ENCODE measurements at regions not wholly inside any gene's neighbourhood (a gene's known extent, or its start where the extent isn't known, plus 50 kb on each side); places are given as distances from the start of the nearest gene placed in this dataset.
A peak's percentile ranks its signal among the peaks of the same experiment; 100 is the strongest.

DNA sequence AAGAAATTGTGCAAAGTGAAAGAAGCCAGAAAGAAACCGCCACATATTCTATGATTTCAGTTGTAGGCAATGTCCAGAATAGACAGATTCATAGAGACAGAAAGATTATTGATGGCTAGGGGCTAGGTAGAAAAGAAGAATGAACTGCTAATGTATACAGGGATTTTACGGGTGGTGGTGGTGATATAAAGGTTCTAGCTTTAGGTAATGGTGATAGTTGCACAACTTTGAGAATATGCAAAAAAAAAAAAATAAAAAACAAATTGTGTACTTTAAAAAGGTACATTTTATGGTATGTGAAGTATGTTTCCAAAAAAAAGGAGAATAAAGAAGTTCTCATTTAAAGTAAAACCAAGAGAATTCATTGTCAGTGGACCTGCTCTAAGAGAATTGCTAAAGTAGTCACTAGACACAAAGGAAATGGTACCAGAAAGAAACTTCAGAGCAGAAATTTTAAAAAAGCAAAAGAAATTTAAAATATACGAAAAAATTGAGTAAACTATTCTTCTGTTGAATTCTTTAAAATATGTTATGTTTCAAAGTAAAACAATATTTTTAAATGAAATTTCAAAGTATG is 680.1 kb downstream of the UQCRFS1 start:
- DNase-seq (ENCODE audit: low spot score) = no peak

DNA sequence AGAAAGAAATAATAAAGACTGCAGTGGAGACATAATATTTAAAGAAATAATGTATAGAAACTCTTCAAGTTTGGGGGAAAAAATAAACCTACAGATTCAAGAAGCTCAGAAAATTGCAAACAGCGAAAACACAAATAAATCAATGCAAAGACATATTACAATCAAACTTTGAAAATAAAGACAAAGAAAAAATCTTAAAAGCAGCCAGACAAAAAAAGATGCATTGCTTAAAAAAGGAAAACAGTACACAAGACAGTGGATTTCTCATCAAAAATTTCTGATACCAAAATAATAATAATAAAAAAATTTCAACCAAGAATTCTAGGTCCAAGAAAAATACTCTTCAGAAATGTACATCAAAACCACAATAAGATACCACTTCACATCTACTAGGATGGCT is 681.0 kb downstream of the UQCRFS1 start:
- no peak for DNase-seq (ENCODE audit: low spot score)

DNA sequence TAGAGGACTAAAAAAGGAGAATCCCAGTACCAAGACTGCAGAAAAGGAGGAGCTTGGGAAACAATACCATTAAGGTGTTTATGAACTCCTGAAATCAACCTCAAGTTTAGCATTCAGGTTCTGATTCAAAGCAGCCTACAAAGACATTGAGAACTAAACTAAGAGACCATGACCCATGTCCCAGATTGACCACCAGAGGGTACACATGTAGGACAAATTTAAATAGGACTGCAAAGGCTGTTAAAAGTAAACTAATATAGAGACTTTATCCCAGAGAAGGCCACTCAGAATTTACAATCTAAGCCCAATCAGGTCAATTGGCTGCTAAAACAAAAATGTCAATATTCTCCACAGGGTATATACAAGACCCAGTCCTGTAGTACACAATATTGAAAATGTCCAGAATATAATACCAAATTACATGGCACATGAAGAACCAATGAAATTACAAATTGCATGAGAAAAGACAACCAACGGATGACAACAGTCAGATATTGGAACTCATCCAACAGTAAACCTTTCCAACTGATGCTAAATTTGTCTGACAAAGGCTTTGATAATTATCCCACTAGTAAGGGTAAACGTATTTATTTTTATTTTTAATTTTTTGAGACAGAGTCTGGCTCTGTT is 682.4 kb downstream of the UQCRFS1 start:
- DNase-seq (ENCODE audit: low spot score) = no peak

DNA sequence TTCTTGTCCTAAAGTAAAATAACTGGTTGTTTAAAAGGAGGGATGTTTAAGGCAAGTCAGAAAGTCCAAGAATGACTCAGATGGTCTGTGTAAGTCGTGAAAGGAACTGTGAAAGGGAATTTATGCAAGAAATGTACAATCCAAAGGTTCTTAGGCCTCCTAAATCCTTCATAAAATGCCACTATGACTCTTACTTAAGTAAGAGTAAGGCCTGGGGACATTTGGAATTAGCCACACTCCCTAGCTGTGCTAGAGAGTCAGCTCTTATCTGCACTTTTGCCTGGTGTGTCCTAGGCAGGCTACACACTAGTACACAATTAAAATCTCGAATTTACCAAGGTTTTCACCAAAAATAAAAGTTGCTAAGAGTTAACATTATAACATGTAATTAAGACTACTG is 686.9 kb downstream of the UQCRFS1 start:
- DNase-seq (ENCODE audit: low spot score) = no peak

DNA sequence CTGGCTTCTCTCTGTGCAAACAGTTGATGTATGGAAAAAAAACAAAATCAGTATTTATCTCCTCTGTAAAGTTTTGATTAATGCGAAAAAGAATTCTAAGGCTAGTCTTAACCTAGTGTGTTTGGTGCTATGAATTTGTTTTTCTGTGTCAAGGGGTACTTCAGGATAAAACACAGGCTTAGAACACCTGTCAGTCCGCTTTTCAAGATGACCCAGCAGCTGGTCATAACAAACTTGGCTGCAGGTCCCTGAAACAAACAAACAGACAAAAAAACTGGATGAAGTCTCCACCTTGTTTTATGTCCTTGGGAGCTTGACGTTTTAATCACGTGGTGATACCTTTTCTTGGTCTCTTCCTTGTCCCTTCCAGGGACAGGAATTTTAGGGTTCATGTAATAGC is 689.3 kb downstream of the UQCRFS1 start:
- DNase-seq (ENCODE audit: low spot score) = no peak

DNA sequence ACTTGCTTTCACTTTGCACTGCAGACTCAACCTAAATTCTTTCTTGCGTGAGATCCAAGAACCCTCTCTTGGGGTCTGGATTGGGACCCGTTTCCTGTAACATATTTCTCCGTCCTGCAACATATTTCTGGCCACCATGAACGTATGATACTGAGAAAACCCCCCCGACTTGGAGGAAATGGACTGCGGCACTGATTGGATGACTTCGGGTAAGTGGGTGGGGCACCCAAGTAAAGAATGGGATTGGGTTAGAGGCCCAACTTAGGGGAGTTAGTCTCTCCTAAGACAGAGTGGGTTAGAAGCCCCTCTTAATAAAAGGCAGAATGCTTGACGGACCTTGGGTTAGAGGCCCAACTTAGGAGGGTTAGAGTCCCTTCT is 690.4 kb downstream of the UQCRFS1 start:
- DNase-seq (ENCODE audit: low spot score) = no peak

DNA sequence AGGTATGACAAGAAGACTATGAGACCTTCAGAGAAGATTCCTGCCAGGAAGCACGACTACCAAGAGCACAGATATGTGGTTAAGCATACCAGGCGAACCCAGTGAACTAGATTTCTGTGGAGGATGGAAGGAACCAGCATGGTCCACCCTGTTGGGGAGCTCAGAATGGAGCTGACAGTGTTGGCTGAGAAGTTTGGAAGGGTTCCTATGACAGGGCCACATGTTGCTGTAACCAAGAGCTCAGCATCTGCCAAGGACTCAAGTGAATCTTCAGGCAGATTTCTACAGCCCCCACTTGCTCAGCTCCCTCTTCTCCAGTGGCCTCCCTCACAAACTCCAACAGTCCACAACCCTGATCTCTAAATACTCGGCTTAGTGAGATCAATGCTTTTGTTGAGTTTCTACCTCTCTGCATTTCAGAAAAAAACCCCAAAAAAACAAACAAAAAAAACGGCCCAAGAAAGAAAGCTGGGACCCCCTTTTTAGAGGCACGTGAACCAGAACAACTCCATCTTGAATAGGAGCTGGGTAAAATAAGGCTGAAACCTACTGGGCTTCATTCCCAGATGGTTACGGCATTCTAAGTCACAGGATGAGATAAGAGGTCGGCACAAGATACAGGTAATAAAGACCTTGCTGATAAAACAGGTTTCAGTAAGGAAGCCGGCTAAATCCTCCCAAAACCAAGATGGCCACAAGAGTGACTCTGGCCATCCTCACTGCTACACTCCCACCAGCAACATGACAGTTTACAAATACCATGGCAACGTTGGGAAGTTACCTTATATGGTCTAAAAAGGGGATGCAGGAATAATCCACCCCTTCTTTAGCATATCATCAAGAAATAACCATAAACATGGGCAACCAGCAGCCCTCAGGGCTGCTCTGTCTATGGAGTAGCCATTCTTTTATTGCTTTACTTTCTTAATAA is 691.1 kb downstream of the UQCRFS1 start:
- DNase-seq (ENCODE audit: low spot score) = no peak

DNA sequence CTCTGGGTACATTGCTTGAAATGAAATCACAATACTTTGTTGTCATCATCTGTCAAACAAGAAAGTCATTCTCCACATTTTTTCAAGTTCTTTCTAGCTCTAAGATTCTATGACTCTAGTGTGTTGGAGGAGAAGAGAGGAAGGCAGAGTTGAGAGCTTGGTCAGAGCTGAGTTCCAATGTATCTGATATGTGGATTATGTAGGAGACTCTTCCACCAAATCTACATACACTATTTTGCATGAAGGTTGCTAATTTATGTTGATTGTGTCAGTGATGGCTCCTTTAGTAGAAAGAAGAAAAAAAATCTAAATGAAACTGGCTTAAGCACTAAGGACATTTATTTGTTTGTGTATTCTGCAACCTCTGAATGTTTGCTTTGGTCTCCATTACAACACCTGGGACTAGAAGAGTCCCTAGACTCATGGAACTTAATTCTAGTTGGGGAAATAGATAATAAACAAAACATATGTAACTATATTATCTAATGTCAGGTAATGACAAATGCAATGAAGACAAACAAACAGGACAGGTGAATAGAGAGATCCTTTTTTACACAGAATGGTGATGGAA is 691.9 kb downstream of the UQCRFS1 start:
- no peak for DNase-seq (ENCODE audit: low spot score)

DNA sequence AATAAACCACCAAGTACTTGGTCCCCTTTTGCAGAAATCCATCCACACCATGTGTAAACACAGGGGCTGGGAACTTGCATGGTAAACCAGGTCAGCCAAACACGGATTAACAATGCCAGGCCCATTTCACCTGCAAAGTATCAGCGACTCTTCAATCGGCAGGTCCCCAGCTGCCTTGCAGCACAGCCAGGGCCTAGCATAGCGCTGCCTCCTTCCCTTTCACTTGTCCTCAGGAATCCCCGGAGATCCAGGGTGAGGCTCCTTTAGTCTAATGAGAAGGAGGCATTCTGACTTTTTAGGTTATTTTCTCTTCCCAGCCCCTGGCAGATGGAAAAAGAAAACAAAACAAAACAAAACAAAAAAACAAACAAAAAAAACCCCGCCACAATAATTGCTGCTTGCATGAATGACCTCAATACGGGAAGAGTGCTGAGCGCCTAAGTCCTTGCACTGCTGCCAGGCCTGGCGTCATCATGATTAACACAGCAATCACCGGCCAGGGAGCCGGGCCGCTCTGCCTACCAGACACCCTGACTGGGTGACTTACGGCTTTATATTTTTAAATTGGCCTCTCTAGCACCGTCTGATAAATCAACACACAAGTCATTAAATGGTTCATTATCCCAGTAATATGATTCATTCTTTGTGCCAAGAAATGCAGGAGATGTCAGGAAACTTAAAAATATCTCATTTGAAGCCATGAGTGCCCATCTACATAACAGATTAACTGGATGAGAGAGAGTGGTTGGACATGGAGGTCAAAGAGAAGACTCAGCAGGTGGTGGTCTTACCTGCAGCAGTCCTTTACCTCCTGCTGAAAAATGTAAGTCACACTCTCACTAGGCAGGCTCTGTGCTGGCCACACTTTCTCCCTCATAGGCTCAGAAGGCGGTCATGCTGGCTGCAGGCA is 692.7 kb downstream of the UQCRFS1 start:
- DNase-seq (ENCODE audit: low spot score) = peak; percentile 61

DNA sequence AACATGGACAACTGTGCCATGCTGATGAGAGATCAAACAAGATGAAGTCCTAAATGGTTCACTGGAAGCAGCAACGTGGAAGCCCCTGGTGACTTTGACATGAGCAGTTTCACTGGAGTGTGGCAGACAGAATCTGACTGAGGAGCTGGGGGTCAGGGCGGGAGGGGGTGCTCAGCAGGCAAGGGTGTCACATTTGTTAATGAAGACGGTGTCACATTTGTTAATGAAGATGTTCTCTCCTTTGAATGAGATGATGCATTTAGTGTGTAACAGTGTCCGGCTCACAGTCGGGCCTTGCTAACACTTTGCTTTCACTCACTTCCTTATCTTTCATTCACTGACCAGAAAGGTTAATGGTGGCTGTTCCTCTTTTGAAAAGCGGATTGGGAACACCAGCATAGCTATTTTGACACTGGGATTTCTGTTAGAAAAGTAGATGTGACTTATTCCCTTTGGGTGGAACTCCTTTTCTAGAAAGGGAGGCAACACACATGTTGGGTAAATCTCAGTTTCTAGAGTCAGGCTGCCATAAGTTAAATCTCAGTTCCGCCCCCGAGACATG is 693.7 kb downstream of the UQCRFS1 start:
- no peak for DNase-seq (ENCODE audit: low spot score)

DNA sequence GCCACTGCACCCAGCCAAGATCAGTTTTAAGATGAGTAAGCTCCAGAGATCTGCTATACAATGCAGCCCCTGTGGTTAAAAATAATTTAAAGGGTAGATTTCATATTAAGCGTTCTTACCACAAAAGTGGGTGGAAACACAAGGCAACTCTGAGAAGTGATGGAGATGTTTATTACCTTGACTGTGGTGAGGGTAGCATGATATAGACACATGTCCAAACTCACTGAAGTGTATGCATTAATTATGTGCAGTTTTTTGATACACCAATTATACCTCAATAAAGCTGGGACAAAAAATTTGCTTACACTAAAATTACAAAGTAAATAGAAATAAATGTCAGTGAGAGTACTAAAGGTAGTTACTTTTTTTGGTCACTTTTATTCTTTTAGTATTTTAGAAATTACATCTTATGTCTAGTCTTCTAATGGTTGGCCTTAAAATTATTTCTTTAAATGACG is 696.5 kb downstream of the UQCRFS1 start:
- no peak for DNase-seq (ENCODE audit: low spot score)

DNA sequence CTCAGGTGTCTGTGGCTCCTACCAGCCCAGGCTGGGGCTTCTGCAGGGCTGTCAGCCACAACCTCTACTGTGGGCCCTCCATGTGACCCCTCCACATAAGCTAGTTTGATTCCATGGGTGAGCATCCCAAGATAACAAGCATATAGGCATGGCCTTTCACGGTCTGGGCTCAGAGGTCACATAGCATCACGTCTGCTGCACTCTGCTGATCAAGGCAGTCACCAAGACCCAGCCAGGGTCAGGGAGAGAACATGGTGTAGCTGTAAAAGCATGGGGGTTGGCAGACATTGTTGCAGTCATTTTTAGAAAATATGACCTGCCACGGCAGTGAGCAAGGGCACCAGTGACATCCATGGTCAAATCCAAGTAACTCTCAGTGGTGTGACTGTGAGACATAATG is 698.8 kb downstream of the UQCRFS1 start:
- DNase-seq (ENCODE audit: low spot score) = no peak

DNA sequence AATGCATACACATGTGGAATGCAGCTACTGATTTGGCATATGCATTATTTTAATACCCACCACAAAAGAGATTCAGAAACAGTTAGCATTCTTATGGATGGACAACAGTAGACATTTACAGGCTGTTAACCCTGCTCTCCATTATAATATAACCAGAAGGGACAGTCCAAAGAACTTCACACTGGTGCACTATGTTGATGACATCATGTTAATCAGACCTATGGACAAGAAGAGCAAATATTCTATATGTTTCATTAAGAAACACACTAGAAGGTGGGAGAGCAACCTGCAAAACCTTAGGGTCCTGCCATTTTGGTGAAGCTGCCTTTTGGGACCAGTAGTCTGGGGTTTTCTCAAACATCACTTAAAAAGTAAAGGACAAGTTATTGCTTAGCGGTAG is 701.3 kb downstream of the UQCRFS1 start:
- no peak for DNase-seq (ENCODE audit: low spot score)

DNA sequence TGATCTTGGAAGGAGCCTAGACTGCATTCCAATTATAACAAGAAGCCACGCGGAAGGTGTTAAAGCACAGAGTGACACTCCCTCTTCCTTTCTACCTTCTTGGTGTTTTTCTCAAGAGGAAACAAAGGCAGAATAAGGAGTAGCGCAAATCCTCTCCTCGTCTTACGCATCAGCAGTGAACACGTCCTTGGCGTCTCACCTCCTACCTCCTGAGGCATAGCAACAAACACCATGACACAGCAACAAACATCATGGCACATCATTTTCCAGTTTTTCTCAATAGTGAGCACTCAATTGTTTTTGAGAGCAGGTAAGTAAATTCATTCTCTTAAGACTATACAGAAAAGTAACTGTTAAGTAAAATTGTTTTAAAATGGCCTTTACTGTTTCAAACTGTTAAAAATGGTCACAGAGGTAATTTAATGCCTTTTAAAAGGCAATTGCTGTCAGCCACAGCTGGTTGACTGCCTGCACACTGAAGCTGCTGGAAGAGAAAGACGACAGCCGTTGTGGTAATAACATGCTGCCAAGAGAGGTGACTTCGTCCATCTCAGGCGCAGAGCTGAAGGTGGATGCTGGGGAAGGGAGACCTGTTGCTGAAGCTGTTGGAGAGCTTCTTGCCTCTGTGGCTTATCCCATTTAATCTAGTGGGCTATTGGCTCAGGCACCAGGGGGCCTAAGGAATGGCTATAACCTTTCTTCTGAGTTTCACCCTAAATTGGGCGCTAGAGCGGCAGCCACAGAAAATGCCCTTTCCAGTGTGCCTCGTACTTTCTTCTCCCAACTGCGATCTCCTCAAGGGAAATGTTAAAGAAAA is 703.7 kb downstream of the UQCRFS1 start:
- no peak for DNase-seq (ENCODE audit: low spot score)

DNA sequence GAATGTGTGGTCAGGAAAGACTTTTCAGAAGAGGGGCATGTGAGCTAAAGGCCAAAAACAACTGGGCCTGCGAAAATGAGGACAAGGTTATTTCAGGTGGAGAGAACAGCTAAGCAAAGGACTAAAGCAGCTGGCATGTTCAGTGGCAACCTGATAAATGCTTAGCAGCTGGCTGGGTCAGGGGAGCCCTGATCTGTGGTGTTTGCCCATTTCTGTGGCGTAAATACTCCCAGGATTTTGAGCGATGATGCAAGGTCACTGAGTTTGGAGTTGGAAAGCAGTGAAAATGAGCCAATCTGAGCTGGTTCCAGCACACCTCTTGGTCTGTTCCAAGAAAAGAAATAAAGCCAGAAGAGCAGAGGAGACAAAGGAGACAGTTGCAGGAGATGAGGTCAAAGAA is 704.3 kb downstream of the UQCRFS1 start:
- DNase-seq (ENCODE audit: low spot score) = no peak

DNA sequence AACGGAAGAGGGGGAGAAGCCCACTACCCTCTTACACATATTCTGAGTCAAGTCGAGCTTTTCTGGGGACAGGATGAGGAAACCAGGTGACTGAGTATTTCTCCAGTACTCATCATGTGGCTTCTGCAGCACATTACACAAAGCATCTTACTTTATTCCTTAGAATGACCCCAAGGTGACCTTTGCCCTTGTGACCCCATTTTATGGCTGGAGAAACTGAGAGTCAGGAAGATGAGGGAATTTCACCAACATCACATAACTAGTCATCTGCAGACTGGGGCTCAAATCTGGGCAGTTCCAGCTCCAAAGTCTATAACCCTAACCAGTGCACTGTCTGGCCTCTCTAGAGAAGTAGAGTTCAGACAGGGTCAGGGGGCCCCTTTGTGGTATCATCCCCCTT is 707.0 kb downstream of the UQCRFS1 start:
- DNase-seq (ENCODE audit: low spot score) = no peak

DNA sequence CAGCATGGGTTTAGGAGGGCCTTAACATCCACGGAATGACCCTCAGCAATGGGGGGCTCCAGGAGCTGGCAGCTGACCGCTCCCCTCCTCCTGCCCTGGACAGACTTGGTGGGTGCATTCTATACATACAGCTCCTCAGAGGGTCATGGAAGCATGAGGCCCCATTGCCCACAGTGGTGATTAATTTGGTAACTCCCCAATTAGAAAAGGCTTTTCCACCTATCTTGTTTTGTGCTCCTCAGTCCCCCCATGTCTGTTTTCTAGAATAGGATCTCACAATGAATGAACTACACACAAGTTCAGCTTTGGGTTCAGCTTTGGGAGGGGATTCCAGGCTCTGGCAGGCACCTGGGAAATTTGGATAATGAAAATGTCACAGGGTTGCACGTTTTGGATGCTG is 707.8 kb downstream of the UQCRFS1 start:
- no peak for DNase-seq (ENCODE audit: low spot score)

DNA sequence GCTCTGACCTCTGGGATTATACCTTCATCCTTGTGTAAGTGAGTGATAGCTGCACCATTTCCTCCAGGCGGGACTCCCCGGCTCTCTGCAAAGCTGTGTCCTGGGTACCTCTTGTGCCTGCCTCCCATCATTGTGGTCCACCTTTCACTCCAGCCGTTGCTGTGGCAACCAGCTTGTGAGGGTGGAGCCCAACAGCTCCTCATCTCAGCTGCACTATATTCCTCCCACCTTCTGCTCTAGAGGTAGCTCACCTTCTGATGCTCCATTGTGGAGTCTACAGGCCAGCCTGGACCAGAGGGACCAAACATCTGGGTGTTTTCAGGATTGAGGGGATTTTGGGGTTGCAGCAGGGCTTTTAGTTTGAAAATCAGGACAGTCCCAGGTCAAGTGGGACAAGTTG is 708.2 kb downstream of the UQCRFS1 start:
- DNase-seq (ENCODE audit: low spot score) = no peak

DNA sequence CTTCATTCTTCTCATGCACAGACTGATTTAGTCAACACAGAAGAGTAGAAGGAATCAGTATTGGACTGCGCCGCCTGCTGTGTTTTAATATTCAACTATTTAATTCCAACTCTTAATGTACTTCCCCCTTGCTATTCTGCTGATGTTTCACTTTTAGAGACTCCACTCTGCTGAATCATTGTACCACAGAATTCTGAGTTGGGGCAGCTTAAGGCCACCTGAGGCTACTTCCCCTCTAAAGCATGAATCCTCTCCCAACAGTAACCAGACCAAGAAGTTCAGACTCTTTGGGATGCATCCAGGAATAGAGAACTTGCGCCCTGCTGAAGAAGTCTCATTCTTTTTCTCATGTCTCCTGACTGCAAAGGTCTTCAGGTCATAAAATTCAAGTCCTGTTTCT is 708.8 kb downstream of the UQCRFS1 start:
- peak; percentile 47 for DNase-seq (ENCODE audit: low spot score)

DNA sequence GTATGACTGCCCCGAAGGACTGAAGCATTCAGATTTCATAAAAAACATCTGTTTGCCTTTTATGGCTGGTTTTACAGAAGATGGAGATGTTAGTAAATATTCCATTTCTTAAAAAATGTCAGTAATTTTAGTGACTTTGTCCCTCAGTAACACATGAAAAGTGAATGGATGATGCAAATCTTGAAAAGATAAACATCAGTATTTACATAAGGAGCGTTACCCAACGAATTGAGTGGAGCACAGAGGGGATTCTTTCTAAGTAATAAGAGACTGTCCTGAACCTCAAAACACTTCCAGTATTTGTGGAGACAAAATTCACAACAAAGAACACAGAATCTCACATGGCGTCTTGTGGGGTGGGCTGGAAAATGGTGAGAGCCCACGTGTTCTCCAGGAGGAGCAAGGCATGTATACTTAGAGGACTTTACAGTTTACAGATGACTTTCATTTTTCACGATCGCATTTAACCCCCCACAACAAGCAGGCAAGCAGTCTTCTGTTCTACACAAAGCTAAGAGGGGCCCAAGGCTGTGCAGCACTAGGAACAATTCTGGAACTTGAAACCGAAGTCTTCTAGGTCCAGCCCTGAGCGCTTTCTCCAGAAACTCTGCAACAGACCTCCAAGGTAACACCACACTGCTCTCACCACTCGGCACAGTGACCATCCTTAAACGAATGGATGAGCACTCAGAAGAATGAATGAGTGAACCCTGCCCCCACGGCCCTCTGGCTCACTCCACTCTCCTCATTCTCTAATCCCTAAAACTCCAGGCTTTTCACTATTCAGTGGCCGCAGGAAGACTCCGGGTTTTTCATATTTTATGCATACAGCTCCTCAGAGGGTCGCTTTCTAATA is 709.8 kb downstream of the UQCRFS1 start:
- no peak for DNase-seq (ENCODE audit: low spot score)

Data from kidney tubule cell (primary cell).